Right atrium auricular region (tissue), 2 donors: ENCODE measurements at regions not wholly inside any gene's neighbourhood (a gene's known extent, or its start where the extent isn't known, plus 50 kb on each side); places are given as distances from the start of the nearest gene placed in this dataset.

Experiments
- DNase-seq: peaks from one replicate; pipeline ENCODE4 v3.0.0-alpha.2; 2019; ENCODE audit warnings: low spot score
- H3K27ac ChIP-seq, 2 donors: fragments of 200-600 bp; sonication (generic); 1 replicate in 1 of 2; 2 replicates in 1 of 2; pipeline ENCODE4 v1.5.1; 2016 to 2019
- H3K27me3 ChIP-seq, 2 donors: fragments of 200-600 bp; sonication (generic); one replicate each; pipeline versions ENCODE4 v1.5.1 to v1.6.0; 2017 to 2019
- H3K36me3 ChIP-seq: fragments of 200-600 bp; sonication (generic); one replicate; pipeline ENCODE4 v1.5.1; 2016
- H3K4me1 ChIP-seq, 2 donors: fragments of 200-600 bp; sonication (generic); one replicate each; pipeline versions ENCODE4 v1.5.1 to v1.6.0; 2017 to 2019
- H3K4me3 ChIP-seq, 2 donors: fragments of 200-600 bp; sonication (generic); 1 replicate in 1 of 2; 2 replicates in 1 of 2; pipeline ENCODE4 v1.5.1; 2017 to 2019; ENCODE audit warnings: mild to moderate bottlenecking in 1 of 2, moderate library complexity in 1 of 2
- H3K9me3 ChIP-seq, 2 donors: fragments of 200-600 bp; sonication (generic); one replicate each; pipeline ENCODE4 v1.5.1; 2019
- CTCF ChIP-seq, 2 donors: fragments of 200-600 bp; sonication (generic); IDR thresholded peaks; one replicate each; pipeline ENCODE4 v1.5.1; 2019; ENCODE audit warnings: antibody characterized with exemption in 2 of 2

- Histone ChIP-seq H3K36me3 (no peaks in the 10 kb centered on the region), H3K4me1 (no peaks in the 10 kb centered on the region), H3K27ac (no peak overlapping the region), H3K9me3 (peaks cover 4 to 11% of the 10 kb centered on the region in 2 donors), H3K4me3 (no peak overlapping the region), H3K27me3 (no peaks in the 10 kb centered on the region)
- no peak for DNase-seq
- TF ChIP-seq CTCF (IDR thresholded peaks at IDR 0.05): no peak
Measured at GRCh38 chr6:18829272-18829870, 442.2 kb downstream of the RNF144B start.

GRCh38 chr6:18835976-18836375 lies 448.8 kb downstream of the RNF144B start:
- Histone ChIP-seq H3K9me3 (no peaks in the 10 kb centered on the region), H3K4me3 (no peak overlapping the region), H3K36me3 (no peaks in the 10 kb centered on the region), H3K4me1 (no peaks in the 10 kb centered on the region), H3K27ac (no peak overlapping the region), H3K27me3 (no peaks in the 10 kb centered on the region)
- DNase-seq: no peak
- TF ChIP-seq CTCF (IDR thresholded peaks at IDR 0.05): no peak

GRCh38 chr6:18837013-18837412 lies 449.9 kb downstream of the RNF144B start:
- Histone ChIP-seq H3K36me3 (no peaks in the 10 kb centered on the region), H3K4me3 (no peak overlapping the region), H3K9me3 (no peaks in the 10 kb centered on the region), H3K27ac (no peak overlapping the region), H3K27me3 (no peaks in the 10 kb centered on the region), H3K4me1 (no peaks in the 10 kb centered on the region)
- DNase-seq: no peak
- no peak for TF ChIP-seq CTCF (IDR thresholded peaks at IDR 0.05)

GRCh38 chr6:18842534-18842933 lies 455.4 kb downstream of the RNF144B start:
- Histone ChIP-seq H3K36me3 (no peaks in the 10 kb centered on the region), H3K4me1 (no peaks in the 10 kb centered on the region), H3K9me3 (no peaks in the 10 kb centered on the region), H3K27ac (no peak overlapping the region), H3K27me3 (no peaks in the 10 kb centered on the region), H3K4me3 (no peak overlapping the region)
- no peak for TF ChIP-seq CTCF (IDR thresholded peaks at IDR 0.05)
- no peak for DNase-seq

- H3K36me3 ChIP-seq: no peaks in the 10 kb centered on the region
- DNase-seq: no peak
- no peaks in the 10 kb centered on the region for H3K27me3 ChIP-seq
- no peaks in the 10 kb centered on the region for H3K4me1 ChIP-seq
- H3K4me3 ChIP-seq: no peak overlapping the region
- no peak for TF ChIP-seq CTCF (IDR thresholded peaks at IDR 0.05)
- H3K27ac ChIP-seq: no peak overlapping the region
- H3K9me3 ChIP-seq: no peaks in the 10 kb centered on the region
Measured at GRCh38 chr6:18845896-18846295, 458.7 kb downstream of the RNF144B start.

- no peak for TF ChIP-seq CTCF (IDR thresholded peaks at IDR 0.05)
- no peak for DNase-seq
- Histone ChIP-seq H3K27ac (no peak overlapping the region), H3K4me3 (no peak overlapping the region), H3K4me1 (no peaks in the 10 kb centered on the region), H3K27me3 (no peaks in the 10 kb centered on the region), H3K9me3 (no peaks in the 10 kb centered on the region), H3K36me3 (no peaks in the 10 kb centered on the region)
Measured at GRCh38 chr6:18846327-18846726, 459.2 kb downstream of the RNF144B start.
